ENCODE measurements at regions not wholly inside any gene's neighbourhood (a gene's known extent, or its start where the extent isn't known, plus 50 kb on each side); places are given as distances from the start of the nearest gene placed in this dataset.
A peak's percentile ranks its signal among the peaks of the same experiment; 100 is the strongest.
"Not testable (repeated sequence)": the region's sequence is repeated elsewhere in the genome, so short reads cannot be mapped to it uniquely, and the experiment has no call there.

DNA sequence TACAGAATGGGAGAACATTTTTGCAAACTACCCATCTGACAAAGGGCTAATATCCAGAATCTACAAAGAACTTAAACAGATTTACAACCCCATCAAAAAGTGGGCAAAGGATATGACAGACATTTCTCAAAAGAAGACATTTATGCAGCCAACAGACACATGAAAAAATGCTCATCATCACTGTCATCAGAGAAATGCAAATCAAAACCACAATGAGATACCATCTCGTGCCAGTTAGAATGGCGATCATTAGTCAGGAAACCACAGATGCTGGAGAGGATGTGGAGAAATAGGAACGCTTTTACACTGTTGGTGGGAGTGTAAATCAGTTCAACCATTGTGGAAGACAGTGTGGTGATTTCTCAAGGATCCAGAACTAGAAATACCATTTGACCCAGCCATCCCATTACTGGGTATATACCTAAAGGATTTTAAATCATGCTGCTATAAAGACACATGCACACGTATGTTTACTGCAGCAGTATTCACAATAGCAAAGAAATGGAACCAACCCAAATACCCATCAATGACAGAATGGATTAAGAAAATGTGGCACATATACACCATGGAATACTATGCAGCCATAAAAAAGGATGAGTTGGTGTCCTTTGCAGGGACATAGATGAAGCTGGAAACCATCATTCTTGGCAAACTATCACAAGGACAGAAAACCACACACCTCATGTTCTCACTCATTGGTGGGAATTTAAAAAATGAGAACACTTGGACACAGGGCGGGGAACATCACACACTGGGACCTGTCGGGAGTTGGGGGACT lies 317.7 kb upstream of the THBS1 start:
- not testable (repeated sequence) for DNase-seq

DNA sequence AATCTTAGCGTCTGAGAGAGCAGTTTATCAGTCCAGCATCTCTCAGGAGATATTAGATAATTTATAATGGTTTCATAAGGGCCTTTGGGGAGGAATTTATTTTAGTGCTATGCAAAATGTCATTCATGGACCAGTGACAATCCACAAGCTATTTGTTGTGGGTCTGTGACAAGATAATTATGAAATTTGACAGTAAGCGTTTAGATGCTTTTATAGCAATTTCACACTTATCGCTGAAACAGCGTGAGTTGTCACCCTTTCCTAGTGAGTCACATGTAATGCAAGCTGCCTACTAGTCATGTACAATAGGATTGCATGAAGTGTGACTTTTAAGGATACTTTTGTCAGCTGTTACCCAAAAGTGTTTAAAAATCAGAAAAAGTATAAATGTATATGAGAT lies 315.6 kb upstream of the THBS1 start:
- no peak for DNase-seq

DNA sequence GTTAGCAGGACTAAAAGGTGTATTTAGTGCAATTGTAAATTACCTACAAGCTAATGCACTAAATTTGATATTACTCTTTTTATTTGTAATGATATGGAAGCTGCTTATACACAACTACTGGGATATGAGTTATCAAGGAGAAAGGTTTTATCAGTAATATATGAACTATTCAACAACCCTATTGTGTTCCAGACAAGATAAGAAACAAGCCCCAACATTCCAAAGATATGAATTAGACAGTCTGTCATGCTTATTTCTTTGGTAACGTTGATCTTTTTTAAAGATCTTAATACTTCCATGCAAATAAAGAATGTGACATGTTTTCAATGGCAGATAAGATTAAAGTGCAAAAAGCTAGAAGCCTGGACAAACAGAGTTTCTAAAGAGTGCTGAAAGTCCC lies 314.0 kb upstream of the THBS1 start:
- DNase-seq = no peak

DNA sequence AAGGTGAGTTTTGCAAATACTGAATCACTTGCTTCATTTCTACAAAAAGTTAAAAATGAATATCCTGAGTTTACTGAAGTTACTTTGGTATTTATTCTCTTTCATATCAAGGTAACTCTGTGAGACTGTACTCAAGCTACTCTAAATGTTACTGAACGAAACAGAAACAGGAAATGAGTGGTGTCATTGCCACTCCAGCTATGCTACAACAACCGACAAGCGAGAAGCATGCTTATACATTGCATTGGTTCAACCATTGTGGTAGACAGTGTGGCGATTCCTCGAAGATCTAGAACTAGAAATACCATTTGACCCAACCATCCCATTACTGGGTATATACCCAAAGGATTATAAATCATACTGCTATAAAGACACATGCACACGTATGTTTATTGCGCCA lies 313.2 kb upstream of the THBS1 start:
- no peak for DNase-seq

DNA sequence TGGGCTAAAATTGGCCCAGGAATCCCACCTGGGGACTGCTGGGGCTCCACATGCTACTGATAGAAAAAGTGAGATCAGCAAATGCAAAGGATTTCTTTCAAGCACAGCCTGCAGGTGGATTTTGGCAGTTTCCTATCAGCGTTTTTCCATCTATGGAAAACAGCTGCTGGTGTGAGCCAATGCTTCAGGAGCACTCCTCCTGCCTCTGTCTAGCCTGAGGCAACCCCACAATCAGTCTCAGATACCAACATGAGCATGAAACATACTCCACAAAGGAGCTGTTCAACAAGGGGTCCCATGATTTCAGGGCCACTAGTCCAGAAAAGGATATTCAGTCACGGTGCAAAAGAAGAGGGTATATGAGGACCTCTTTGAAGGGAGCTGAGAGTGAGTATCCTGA lies 311.5 kb upstream of the THBS1 start:
- DNase-seq = no peak

DNA sequence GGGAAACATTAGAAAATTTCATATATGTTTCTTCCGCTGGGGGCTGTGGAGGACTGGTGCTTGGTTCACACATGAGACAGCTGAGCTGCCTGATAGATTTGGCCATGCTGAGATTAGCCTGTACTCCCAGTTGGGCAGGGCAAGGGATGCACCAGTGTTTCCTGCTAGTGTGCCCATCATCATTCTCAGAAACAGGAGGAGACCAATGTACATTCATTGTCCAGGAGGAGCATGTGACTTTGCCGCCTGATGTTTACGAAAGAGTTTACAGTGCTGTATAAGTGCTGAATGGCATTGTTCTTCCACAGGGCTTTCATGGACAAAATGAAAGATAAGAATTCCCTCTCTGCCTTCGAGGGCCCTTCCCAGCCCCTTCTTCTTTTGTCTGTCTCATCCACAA lies 311.1 kb upstream of the THBS1 start:
- DNase-seq = no peak

DNA sequence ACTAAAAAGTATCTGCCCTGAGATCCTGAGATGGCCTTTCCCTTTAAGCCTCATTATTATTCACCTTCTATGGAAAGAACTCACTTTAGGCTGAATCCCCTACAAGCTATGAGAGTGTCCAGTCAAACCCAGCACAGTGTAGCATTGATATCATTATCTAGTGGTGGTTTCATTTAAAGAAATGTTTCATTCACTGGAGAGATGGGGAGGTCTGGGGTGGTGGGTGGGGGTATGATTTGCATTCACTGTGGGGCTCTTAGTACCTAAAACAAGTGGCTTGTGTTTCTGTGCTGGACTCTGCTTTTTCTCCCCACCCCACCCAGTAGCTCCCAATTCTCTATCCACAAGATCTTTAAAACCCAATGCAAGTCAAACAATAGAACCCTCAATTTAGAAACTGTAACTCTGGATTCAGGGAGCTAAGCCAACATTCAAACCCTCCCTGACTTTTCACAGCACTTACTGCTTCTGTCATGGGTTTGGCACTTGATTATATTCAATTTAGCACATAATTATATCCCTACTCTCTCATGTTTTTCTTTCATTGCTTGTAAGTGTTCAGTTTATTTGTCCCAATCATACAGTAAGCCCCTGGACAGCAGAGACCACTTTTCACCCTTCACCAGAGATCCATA lies 310.5 kb upstream of the THBS1 start:
- no peak for DNase-seq

DNA sequence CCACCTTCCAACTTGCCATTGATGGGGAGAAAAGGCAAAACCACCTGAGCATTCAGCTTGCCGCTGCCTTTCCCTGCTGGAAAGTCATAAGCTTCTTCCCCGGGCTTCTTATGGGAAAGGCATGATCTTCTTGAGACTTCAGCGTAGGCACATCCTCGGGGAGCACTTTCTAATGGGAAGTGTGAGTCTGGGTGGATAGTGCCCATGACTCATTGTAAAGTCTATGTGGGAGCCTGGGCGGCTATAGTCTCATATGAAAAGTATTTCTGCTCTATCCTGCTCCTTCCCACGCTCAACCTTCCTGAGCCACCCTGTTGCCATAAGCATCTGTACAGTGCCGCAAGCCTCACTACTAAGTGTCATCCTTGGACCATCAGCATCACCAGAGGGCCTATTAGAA lies 309.9 kb upstream of the THBS1 start:
- no peak for DNase-seq

DNA sequence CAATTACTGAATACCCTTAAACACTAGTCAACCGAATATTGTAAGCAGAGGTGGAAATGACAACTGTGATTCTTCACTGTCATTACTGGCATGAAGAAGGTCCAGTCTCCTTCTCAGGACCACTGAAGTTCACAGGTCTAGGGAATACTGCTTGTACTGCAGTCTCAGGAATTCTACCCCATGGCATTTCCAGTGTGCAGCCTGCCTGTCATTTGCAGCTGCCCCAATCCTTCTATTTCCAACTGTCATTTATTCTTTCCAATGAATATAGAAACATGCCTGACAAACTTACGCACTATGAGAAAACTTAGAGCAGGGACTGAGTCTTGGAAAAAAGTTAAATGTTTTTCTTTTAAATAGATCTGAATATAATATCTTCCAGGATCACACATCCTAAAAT lies 308.0 kb upstream of the THBS1 start:
- DNase-seq = no peak

DNA sequence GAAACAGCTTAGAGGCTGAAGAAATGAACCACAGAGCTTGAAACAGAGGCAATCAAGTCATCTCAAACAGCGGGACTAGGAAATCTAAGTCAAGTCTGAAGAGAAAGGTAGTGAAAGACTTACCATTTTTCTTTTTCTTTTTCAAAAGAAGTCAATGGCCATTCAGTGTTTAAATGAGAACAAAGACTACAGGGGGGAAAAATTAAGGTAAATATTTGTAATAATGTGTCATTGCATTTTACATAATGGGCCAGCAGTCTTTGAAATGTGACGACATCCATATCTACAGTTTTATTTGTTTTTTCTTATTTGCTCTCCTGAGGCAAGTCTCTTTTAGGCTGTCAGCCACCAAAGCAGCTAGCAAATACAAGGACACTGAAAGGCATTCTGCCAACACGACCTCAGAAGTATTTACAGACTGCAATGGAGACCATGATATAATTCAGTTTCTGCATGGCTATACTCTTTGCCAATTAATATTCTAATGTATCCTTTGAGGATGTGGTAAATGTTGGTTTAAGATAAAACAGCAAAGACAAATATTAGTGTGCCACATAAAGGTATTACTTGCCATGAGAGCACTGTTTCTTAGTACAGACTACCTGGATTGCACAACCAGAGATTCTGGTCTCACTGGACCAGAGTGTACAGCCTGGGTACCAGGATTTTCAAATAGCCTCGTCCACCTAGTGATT lies 307.0 kb upstream of the THBS1 start:
- DNase-seq = no peak

DNA sequence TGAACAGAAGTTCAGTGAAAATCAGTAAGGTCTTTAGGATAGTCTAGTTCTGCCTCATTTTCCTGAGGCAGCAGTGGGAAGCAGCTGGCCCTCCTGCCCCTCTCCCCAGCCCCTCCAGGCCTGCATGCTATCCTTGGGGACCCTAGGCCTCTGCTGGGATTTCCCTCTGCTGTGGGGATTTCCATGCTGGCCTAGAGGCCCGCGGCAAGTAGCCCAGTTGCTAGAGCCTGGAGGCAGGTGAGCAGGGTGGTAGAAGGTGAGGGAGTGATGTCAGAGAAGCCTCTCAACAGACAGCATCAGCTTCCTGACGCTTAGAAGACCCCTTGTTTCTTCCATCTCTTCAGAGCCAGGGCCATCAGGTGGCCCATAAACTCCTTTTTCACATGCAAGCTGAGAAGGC lies 305.8 kb upstream of the THBS1 start:
- DNase-seq = no peak

DNA sequence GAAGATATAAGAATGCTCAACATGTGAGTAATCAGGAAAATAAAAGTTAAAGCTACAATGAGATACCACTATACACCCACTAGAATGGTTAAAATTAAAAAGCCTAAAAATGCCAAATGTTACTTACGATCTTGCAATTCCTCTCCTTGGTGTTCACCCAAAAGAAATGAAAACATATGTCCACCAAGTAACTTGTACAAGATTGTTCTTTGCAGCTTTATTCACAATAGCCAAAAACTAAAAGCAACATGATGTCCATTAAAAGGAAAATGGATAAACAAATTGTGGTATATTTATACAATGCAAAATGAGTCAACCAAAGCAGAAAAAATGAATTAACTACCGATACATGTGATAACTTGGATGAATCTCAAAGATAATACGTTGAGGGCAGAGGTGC lies 301.6 kb upstream of the THBS1 start:
- DNase-seq = no peak

DNA sequence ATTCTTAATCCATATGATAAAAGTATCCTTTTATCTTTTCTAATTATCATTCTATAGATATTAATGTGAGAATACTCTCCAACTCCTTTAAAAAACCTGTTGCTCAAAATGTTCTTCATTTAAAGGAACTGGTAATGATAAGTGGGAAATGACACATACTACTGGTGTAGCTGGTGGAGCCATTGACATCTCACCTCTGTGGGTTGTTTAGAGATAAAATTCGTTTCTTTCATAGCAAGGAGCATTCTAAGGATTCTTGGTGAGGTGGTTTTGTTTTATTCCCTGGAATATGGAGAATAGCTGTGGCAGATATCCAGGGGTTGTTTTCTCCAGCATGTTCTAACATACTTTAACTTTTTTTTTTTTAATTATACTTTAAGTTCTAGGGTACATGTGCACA lies 299.8 kb upstream of the THBS1 start:
- no peak for DNase-seq

DNA sequence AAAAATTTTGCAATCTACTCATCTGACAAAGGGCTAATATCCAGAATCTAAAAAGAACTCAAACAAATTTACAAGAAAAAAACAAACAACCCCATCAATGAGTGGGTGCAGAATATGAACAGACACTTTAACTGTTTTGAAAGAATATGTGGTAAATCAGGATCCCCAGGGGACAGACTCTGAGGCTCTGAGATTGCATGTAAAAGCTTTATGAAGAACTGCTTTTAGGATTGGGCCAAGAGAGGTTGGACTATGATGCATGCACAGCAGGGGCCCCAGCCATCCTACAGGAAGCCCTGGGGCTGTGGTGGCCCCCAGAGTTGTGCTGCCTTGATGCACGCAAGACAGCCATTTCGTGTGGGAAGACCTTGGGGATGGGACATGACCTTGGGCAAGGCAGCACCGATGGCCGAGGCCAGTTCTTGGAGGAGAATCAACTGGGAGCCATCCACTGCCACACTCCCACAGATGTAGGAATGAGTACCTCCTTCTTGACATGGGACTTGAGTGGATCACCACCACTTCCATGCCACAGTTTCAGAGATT lies 298.1 kb upstream of the THBS1 start:
- DNase-seq = no peak

DNA sequence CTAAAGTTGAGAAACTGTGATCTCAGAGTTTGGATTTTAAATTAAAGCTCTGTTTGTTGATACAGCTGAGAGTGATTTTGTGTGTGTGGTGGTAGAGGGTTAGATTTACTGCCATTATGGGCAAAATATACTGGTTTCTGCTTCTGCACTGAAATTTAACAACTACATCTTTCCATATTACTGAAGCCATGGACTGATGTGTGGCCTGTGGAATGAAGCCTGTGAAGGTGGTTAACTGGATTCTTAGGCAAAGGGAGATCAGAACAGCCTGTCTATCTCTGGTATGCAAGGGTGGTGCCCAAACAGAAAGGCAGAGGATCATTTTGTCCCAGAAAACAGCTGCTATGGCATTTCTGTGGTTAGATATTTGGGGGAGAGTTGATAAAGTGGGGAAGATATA lies 297.3 kb upstream of the THBS1 start:
- no peak for DNase-seq

DNA sequence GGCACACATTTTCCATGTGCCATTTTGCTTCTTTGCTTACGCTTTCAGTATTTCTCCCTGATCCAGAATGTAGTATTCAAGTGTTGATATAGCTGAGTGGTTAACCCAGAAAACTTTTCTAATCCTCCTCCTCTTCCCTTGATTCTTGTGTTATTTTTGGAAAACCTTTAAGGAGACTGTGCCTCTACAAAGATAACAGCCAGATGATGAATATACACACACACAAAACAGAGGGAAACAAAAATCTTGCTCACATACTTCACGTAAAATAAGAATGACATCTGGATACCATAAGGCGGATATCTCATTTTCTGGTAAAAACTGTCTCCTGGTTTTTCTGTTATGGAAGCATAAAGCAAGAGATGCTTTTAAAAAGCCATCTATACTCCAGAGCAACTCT lies 295.8 kb upstream of the THBS1 start:
- DNase-seq = no peak

DNA sequence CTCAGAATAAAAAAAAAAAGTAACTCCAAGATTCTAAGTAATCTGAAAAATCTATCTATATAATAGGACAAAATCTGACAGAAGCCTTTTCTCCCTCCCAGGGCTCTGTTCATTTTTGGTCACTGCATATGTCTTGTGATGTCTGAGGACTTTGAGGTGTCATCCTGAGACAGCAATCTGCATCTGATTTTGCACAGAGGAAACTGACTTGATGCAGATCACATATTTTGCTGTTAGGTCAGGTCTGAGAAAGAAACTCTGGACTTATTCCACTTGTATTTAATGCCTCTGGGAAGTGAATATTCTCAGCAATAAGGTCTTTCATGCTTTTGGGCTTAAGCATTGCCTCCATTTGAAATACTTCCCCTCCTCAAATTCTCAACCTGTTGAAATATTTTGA lies 295.2 kb upstream of the THBS1 start:
- no peak for DNase-seq

DNA sequence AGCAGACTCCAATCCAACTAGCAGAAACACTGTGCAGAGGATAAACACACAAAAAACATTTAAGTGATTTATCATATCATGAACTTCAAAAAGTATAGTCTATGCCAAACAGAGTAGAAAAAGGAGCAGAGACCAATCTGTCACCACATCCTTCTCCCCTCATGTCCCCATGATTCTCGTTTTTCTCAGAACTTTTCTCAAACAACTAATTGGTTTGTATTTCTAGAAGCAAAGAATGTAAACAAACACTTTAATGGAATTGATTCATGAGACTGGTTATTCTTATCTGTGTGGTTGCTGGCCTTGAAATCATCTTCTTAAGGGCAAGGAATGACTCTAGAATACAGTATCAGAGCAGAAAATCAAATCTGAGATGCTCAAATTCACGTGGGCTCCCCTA lies 294.2 kb upstream of the THBS1 start:
- no peak for DNase-seq

DNA sequence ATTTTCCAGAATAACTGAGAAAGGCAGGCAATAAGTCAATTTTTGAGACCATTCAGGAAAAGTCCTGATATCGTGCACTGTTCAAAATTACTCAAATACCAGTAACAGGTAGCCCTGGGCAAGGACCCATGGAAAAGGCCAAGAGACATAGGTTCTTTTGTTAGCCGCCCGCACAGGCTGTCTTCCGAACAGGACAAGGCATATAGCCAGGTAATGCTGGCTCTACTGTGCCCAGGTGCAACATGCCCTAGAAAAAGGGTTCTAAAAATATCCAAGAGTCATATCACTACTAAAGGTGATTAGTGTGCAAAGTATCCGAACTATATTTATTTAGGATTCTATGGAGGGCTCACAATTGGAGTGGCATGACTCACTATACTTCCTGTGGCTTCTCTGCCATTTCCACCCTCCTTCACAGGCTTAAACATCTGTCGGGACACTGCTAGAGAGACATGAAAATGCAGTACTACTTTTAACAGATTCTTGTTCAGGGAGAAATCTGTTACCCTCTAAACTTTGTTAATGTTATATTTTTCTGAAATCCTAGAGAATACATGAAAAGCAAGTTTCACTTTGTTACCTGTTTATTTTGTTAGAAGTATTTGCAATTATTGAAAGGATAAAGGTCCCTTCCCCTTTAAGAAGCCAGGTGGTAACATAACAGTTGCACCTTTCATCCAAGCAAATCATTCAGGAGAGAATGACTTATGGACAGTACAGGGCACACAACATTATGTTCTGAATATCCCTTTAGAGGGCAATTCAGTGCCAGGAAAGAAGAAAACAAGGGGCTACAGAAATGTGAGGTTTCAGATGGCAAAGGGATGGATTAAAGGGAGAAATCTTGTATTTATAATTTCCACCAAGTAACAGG lies 293.3 kb upstream of the THBS1 start:
- DNase-seq = peak in 1 of 2 experiments; percentile 2

DNA sequence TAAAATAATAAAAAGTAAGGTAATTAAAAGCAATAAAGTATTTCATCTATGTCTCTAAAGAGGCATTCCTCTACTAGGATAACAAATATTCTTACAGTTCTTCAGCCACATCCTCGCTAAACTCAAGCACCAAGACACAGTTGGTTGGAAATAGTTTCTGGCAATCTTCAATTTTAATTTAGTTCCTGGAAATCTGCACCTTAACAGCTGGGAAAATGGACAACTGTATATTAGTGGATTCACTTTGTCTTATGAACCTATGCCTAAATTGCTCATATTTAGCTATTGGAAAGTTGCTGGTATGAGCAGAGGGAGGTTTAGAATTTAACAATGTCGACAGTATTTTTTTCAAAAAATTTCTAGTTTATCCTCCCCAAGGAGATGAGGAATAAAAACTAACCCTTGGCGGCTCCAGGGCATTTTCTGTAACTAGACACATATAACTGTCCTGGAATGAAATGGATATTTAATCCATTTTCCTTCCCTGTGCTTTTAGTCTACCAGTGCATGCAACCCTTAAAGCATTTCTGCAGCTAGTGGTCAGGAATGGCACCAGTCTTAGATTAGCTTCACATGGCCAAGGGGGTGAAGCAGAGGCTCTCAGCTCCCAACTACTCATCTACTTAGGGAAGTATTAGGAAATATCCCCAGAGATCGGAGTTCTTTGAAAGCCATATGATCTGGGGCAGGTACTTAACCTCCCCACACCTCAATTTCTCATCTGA lies 290.0 kb upstream of the THBS1 start:
- DNase-seq = no peak

DNA sequence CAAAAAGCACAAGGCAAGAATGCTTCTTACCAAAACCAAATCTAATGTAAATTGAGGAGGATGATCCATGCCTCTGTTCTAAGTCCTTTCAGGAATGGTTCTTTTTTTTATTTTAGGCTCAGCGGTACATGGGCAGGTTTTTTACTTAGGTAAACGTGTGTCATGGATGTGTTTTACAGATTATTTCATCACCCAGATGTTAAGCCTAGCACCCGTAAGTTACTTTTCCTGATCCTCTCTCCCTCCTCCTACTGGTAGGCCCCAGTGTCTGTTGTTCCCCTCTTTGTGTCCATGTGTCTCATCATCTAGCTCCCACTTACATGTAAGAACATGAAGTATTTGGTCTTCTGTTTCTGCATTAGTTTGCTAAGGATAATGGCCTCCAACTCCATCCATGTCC lies 289.2 kb upstream of the THBS1 start:
- DNase-seq = no peak

DNA sequence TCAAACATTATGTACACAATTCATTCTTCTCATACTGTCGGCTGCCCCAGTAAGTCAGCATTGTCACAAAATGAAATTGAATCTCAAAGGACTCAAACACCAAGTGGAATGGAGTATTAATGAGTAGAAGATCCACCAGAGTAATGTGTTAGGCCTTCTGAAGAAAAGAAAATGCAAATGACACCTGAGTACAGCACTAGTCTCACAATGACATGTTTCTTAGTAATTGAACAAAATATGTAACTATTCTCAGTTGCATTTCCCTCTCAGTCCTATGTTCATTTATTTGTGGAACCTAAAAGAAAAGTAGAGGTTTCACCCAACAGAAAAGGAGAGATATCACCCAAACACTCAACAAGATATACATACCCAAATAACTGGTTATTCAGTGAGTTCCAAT lies 283.9 kb upstream of the THBS1 start:
- no peak for DNase-seq
